ENCODE measurements at regions not wholly inside any gene's neighbourhood (a gene's known extent, or its start where the extent isn't known, plus 50 kb on each side); places are given as distances from the start of the nearest gene placed in this dataset.

DNA sequence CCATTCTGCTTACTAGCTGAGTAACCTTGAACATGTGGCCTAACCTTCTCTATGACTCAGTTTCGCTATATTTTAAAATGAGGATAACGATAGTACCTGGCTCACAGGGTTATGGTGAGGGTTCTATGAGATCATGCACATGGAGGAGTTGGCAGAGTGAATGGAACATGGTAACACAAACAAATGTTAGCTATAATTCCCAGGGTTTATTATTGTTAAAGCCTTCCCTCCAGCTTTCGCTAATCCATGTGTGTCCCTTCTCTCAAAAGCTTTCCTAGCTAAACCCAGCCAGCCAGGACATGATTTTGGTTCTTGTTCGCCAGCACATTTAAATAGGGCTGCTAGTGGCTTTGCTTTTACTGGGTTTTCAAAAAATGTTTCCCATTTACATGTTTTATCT lies 361.0 kb upstream of the NFE2L3 start:
- intact Hi-C loops (cut with micrococcal nuclease; ENCODE audit: unreplicated experiment) = no loop called here
- no peaks in the 10 kb centered on the region for H3K36me3 ChIP-seq (ENCODE audit: insufficient read depth, low read length, poor library complexity, severe bottlenecking)
- no peaks in the 10 kb centered on the region for H3K9me3 ChIP-seq (ENCODE audit: low read depth, low read length, poor library complexity, severe bottlenecking)
- no TSS peak for BruUV-seq (replicated peaks)
- no peaks in the 10 kb centered on the region for H3K4me1 ChIP-seq (ENCODE audit: insufficient read depth, low read length, poor library complexity, severe bottlenecking)
- ChIA-PET CTCF (no interaction called here), POLR2A (ENCODE audit: low non-redundant PET) (no interaction called here)
- no peak overlapping the region for H3K27ac ChIP-seq (ENCODE audit: low read depth, low read length, poor library complexity, severe bottlenecking)
- TF ChIP-seq CTCF (conservative IDR thresholded peaks at IDR 0.05; ENCODE audit: low read depth, low read length) (no peak), EZH2 (IDR thresholded peaks at IDR 0.05; ENCODE audit: borderline replicate concordance, low read depth, low read length, poor library complexity, severe bottlenecking) (no peak)
- DNase-seq (ENCODE audit: low spot score) = no peak
- H3K4me3 ChIP-seq (ENCODE audit: low read depth, low read length, poor library complexity, severe bottlenecking) = no peak overlapping the region
- H3K27me3 ChIP-seq (replicated peaks; ENCODE audit: insufficient read depth, low read depth, low read length, poor library complexity) = peaks cover 30% of the 10 kb centered on the region

GRCh38 chr7:25792586-25792985 lies 359.4 kb upstream of the NFE2L3 start:
- ChIA-PET CTCF (no interaction called here), POLR2A (ENCODE audit: low non-redundant PET) (no interaction called here)
- Histone ChIP-seq H3K4me3 (ENCODE audit: low read depth, low read length, poor library complexity, severe bottlenecking) (no peak overlapping the region), H3K27me3 (replicated peaks; ENCODE audit: insufficient read depth, low read depth, low read length, poor library complexity) (peaks cover 22% of the 10 kb centered on the region), H3K9me3 (ENCODE audit: low read depth, low read length, poor library complexity, severe bottlenecking) (no peaks in the 10 kb centered on the region), H3K4me1 (ENCODE audit: insufficient read depth, low read length, poor library complexity, severe bottlenecking) (no peaks in the 10 kb centered on the region), H3K27ac (ENCODE audit: low read depth, low read length, poor library complexity, severe bottlenecking) (no peak overlapping the region), H3K36me3 (ENCODE audit: insufficient read depth, low read length, poor library complexity, severe bottlenecking) (no peaks in the 10 kb centered on the region)
- BruUV-seq (replicated peaks) = no TSS peak
- no peak for DNase-seq (ENCODE audit: low spot score)
- intact Hi-C loops (cut with micrococcal nuclease; ENCODE audit: unreplicated experiment) = no loop called here
- TF ChIP-seq EZH2 (IDR thresholded peaks at IDR 0.05; ENCODE audit: borderline replicate concordance, low read depth, low read length, poor library complexity, severe bottlenecking) = no peak
- no peak for TF ChIP-seq CTCF (conservative IDR thresholded peaks at IDR 0.05; ENCODE audit: low read depth, low read length)

- H3K4me1 ChIP-seq (ENCODE audit: insufficient read depth, low read length, poor library complexity, severe bottlenecking) = no peaks in the 10 kb centered on the region
- H3K4me3 ChIP-seq (ENCODE audit: low read depth, low read length, poor library complexity, severe bottlenecking) = no peak overlapping the region
- no peaks in the 10 kb centered on the region for H3K9me3 ChIP-seq (ENCODE audit: low read depth, low read length, poor library complexity, severe bottlenecking)
- H3K27ac ChIP-seq (ENCODE audit: low read depth, low read length, poor library complexity, severe bottlenecking) = no peak overlapping the region
- TF ChIP-seq CTCF (conservative IDR thresholded peaks at IDR 0.05; ENCODE audit: low read depth, low read length) (no peak), EZH2 (IDR thresholded peaks at IDR 0.05; ENCODE audit: borderline replicate concordance, low read depth, low read length, poor library complexity, severe bottlenecking) (no peak)
- BruUV-seq (replicated peaks) = no TSS peak
- DNase-seq (ENCODE audit: low spot score) = peak; percentile 3
- H3K27me3 ChIP-seq (replicated peaks; ENCODE audit: insufficient read depth, low read depth, low read length, poor library complexity) = peaks cover 12% of the 10 kb centered on the region
- intact Hi-C loops (cut with micrococcal nuclease; ENCODE audit: unreplicated experiment) = no loop called here
- no peaks in the 10 kb centered on the region for H3K36me3 ChIP-seq (ENCODE audit: insufficient read depth, low read length, poor library complexity, severe bottlenecking)
- CTCF ChIA-PET = no interaction called here
- POLR2A ChIA-PET (ENCODE audit: low non-redundant PET) = interaction anchor here (0.6 kb wide), 1 partner anchor 366 kb away, joined by 4 read pairs; no protein-coding TSS in a partner anchor
Measured at GRCh38 chr7:25795824-25796235, 356.2 kb upstream of the NFE2L3 start.
